ENCODE measurements at regions not wholly inside any gene's neighbourhood (a gene's known extent, or its start where the extent isn't known, plus 50 kb on each side); places are given as distances from the start of the nearest gene placed in this dataset.

DNA sequence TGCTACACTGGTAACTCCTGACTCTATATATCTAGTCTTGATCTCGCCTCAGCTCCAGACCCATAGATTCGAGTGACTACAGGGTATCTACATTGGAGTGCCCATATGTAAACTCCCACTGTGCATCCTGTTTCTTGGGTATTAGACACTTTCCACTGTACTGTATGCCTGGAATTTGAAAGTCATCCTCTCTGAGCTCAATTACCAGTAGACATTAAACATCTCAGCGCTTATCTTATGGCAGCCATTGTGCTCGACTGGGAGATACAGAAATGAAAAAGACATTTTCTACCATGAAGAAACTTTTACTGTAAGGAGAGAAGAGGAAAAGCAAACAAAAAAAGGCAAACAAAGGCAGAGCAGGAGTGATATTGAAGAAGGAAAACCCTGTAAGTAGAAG lies 151.9 kb upstream of the JADE1 start:
- TF ChIP-seq, protein P1, sequence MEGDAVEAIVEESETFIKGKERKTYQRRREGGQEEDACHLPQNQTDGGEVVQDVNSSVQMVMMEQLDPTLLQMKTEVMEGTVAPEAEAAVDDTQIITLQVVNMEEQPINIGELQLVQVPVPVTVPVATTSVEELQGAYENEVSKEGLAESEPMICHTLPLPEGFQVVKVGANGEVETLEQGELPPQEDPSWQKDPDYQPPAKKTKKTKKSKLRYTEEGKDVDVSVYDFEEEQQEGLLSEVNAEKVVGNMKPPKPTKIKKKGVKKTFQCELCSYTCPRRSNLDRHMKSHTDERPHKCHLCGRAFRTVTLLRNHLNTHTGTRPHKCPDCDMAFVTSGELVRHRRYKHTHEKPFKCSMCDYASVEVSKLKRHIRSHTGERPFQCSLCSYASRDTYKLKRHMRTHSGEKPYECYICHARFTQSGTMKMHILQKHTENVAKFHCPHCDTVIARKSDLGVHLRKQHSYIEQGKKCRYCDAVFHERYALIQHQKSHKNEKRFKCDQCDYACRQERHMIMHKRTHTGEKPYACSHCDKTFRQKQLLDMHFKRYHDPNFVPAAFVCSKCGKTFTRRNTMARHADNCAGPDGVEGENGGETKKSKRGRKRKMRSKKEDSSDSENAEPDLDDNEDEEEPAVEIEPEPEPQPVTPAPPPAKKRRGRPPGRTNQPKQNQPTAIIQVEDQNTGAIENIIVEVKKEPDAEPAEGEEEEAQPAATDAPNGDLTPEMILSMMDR (IDR thresholded peaks at IDR 0.05): no peak
- no peak for TF ChIP-seq EZH2 (IDR thresholded peaks at IDR 0.05; ENCODE audit: borderline replicate concordance, insufficient read depth, low read depth, low read length, poor library complexity, severe bottlenecking)
